Duodenal mucosa (tissue), 2 donors: ENCODE measurements at regions not wholly inside any gene's neighbourhood (a gene's known extent, or its start where the extent isn't known, plus 50 kb on each side); places are given as distances from the start of the nearest gene placed in this dataset.
"Not testable (repeated sequence)": the region's sequence is repeated elsewhere in the genome, so short reads cannot be mapped to it uniquely, and the experiment has no call there.

Source experiments
- H3K27ac ChIP-seq: one replicate; pipeline ENCODE4 v1.7.0; 2013; ENCODE audit warnings: low read depth, low read length
- H3K27me3 ChIP-seq, 2 donors: one replicate each; pipeline ENCODE4 v1.7.0; 2013; ENCODE audit warnings: low read length in 2 of 2, control low read depth in 1 of 2; ENCODE audit not compliant: insufficient read depth in 2 of 2, control insufficient read depth in 1 of 2
- H3K36me3 ChIP-seq, 2 donors: one replicate each; pipeline ENCODE4 v1.7.0; 2013; ENCODE audit warnings: low read length in 2 of 2, control low read depth in 1 of 2; ENCODE audit not compliant: insufficient read depth in 2 of 2, control insufficient read depth in 1 of 2
- H3K4me1 ChIP-seq, 2 donors: one replicate each; pipeline ENCODE4 v1.7.0; 2013; ENCODE audit warnings: low read length in 2 of 2, control low read depth in 1 of 2; ENCODE audit not compliant: insufficient read depth in 2 of 2, control insufficient read depth in 1 of 2
- H3K4me3 ChIP-seq, 2 donors: one replicate each; pipeline ENCODE4 v1.7.0; 2013; ENCODE audit warnings: low read length in 2 of 2, low read depth in 1 of 2
- H3K9ac ChIP-seq, 2 donors: one replicate each; pipeline ENCODE4 v1.7.0; 2013; ENCODE audit warnings: low read length in 2 of 2, low read depth in 1 of 2
- H3K9me3 ChIP-seq, 2 donors: one replicate each; pipeline ENCODE4 v1.7.0; 2013; ENCODE audit warnings: low read length in 2 of 2, control low read depth in 1 of 2; ENCODE audit not compliant: control insufficient read depth in 1 of 2

GRCh38 chr10:42992156-42992956 lies 84.5 kb upstream of the RET start:
- no peaks in the 10 kb centered on the region for H3K27me3 ChIP-seq
- H3K9me3 ChIP-seq = no peaks in the 10 kb centered on the region
- no peak overlapping the region for H3K4me3 ChIP-seq

DNA sequence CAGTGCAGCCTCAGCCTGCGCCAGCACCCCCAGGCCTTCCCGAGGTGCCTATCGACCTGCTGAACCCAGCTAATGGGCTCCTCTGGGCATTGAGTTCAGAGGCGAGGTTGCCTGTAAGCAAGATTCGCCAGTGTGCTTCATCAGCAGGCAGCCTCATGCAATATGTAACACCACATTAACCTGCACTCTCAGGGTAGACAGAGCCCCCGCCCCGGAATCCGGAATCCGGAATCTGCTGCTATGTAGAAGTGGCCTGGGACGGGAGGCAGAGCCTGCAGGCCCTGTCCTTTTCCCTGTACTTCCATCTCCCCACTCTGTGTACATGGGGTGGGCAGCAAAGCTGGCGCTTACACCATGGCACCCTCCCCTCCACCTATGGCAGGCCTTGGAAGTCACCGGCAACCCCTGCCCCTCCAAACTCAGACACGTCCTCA lies 83.9 kb upstream of the RET start:
- H3K9me3 ChIP-seq = no peaks in the 10 kb centered on the region
- no peak overlapping the region for H3K9ac ChIP-seq
- no peaks in the 10 kb centered on the region for H3K27me3 ChIP-seq
- no peak overlapping the region for H3K27ac ChIP-seq
- H3K4me3 ChIP-seq = no peak overlapping the region
- no peaks in the 10 kb centered on the region for H3K36me3 ChIP-seq
- no peaks in the 10 kb centered on the region for H3K4me1 ChIP-seq

More at GRCh38 chr10:42992156-42992956, 84.5 kb upstream of the RET start:
- H3K27ac ChIP-seq = no peak overlapping the region
- H3K4me1 ChIP-seq = no peaks in the 10 kb centered on the region
- H3K36me3 ChIP-seq = no peaks in the 10 kb centered on the region
- no peak overlapping the region for H3K9ac ChIP-seq

DNA sequence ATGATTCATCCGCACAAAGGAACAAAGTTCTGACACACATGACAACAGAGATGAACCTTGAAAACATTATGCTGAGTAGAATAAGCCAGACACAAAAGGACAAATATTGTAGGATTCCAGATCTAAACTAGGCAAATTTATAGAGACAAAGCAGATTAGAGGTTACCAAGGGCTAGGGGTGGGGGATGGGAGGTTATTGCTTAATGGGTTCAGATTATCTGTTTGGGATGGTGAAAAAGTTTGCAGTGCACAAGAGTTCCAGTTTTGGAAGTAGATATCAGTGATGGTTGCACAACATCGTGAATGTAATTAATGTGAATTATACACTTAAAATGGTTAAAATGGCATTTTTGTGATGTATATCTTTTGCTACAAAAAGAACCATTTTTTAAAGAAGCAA lies 82.0 kb upstream of the RET start:
- H3K4me1 ChIP-seq, H3K36me3 ChIP-seq, H3K27ac ChIP-seq, H3K27me3 ChIP-seq, H3K4me3 ChIP-seq, H3K9ac ChIP-seq, H3K9me3 ChIP-seq: not testable (repeated sequence)

GRCh38 chr10:42995537-42995936 lies 81.3 kb upstream of the RET start:
- Histone ChIP-seq H3K4me1 (no peaks in the 10 kb centered on the region), H3K27me3 (no peaks in the 10 kb centered on the region), H3K36me3 (no peaks in the 10 kb centered on the region), H3K9me3 (no peaks in the 10 kb centered on the region), H3K4me3 (no peak overlapping the region), H3K9ac (no peak overlapping the region), H3K27ac (no peak overlapping the region)

DNA sequence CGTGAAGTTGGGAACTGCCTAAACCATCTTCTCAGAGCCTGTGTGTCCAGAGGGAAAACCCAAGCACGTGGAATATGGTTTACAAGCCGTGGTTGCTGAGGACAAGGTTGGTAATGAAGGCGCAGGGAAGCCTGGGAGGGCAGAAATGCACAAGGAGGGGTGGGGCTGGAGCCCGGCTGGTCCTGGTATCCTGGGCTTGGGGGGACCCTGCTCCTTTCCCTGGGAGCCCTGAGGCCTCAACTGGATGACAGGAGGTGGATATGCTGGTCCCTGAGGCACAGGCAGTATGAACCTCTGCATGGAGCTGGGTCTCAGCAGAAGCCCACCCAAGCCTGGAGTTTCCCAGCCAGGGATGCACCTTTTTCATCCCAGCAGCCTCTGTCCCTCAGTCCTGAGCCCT lies 80.3 kb upstream of the RET start:
- H3K27me3 ChIP-seq = no peaks in the 10 kb centered on the region

GRCh38 chr10:42997151-42997848 lies 79.6 kb upstream of the RET start:
- Histone ChIP-seq H3K9ac (no peak overlapping the region), H3K36me3 (no peaks in the 10 kb centered on the region), H3K27me3 (no peaks in the 10 kb centered on the region), H3K9me3 (no peaks in the 10 kb centered on the region), H3K4me3 (no peak overlapping the region), H3K27ac (no peak overlapping the region), H3K4me1 (no peaks in the 10 kb centered on the region)

More for the DNA sequence above, 80.3 kb upstream of the RET start:
- Histone ChIP-seq H3K4me3 (no peak overlapping the region), H3K4me1 (no peaks in the 10 kb centered on the region), H3K9me3 (no peaks in the 10 kb centered on the region), H3K36me3 (no peaks in the 10 kb centered on the region), H3K27ac (no peak overlapping the region), H3K9ac (no peak overlapping the region)

DNA sequence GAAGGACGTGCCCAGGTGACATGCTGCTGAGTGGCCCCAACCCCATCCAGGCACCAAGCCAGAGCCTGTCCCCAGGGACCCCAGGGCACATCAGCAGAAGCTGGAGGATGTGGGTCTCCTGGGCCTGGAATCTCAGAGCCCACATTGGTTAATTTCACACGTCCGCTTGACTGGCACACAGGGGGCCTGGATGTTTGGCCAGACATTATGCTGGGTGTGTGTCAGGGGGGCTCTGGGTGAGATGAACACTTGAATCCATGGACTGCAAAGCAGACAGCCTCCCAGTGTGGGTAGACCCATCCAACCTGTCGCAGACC lies 79.1 kb upstream of the RET start:
- H3K27me3 ChIP-seq = no peaks in the 10 kb centered on the region
- no peak overlapping the region for H3K9ac ChIP-seq
- no peaks in the 10 kb centered on the region for H3K4me1 ChIP-seq
- H3K27ac ChIP-seq = no peak overlapping the region
- H3K9me3 ChIP-seq = no peaks in the 10 kb centered on the region
- no peaks in the 10 kb centered on the region for H3K36me3 ChIP-seq
- no peak overlapping the region for H3K4me3 ChIP-seq

GRCh38 chr10:42998481-42999384 lies 78.1 kb upstream of the RET start:
- Histone ChIP-seq H3K4me1 (no peaks in the 10 kb centered on the region), H3K27ac (no peak overlapping the region), H3K36me3 (no peaks in the 10 kb centered on the region), H3K27me3 (no peaks in the 10 kb centered on the region), H3K9ac (no peak overlapping the region), H3K4me3 (no peak overlapping the region), H3K9me3 (no peaks in the 10 kb centered on the region)

GRCh38 chr10:42999385-43000020 lies 77.4 kb upstream of the RET start:
- no peaks in the 10 kb centered on the region for H3K27me3 ChIP-seq

More at GRCh38 chr10:42999385-43000020, 77.4 kb upstream of the RET start:
- H3K4me3 ChIP-seq = no peak overlapping the region
- H3K9ac ChIP-seq = no peak overlapping the region
- no peaks in the 10 kb centered on the region for H3K36me3 ChIP-seq
- H3K27ac ChIP-seq = no peak overlapping the region
- H3K9me3 ChIP-seq = no peaks in the 10 kb centered on the region
- no peaks in the 10 kb centered on the region for H3K4me1 ChIP-seq
